NCI-H748 (cell line): ENCODE measurements at regions not wholly inside any gene's neighbourhood (a gene's known extent, or its start where the extent isn't known, plus 50 kb on each side); places are given as distances from the start of the nearest gene placed in this dataset.
"Not testable (repeated sequence)": the region's sequence is repeated elsewhere in the genome, so short reads cannot be mapped to it uniquely, and the experiment has no call there.

Source experiments
- DNase-seq: peaks from one replicate; lab custom pipeline; 2025; ENCODE audit not compliant: unreplicated experiment; lab: John Stamatoyannopoulos, UW

DNA sequence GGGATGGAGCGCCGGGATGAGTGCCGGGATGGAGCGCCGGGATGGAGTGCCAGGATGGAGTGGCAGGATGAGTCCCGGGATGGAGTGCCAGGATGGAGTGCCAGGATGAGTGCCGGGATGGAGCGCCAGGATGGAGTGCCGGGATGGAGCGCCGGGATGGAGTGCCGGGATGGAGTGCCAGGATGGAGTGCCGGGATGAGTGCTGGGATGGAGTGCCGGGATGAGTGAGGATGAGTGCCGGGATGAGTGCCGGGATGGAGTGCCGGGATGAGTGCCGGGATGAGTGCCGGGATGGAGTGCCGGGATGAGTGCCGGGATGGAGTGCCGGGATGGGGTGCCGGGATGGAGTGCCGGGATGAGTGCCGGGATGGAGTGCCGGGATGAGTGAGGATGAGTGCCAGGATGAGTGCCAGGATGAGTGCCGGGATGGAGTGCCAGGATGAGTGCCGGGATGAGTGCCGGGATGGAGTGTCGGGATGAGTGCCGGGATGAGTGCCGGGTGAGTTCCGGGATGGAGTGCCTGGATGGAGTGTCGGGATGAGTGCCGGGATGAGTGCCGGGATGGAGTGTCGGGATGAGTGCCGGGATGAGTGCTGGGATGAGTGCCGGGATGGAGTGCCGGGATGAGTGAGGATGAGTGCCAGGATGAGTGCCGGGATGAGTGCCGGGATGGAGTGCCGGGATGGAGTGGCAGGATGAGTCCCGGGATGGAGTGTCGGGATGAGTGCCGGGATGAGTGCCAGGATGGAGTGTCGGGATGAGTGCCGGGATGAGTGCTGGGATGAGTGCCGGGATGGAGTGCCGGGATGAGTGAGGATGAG, 52.9 kb upstream of the HELT start:
- not testable (repeated sequence) for DNase-seq

DNA sequence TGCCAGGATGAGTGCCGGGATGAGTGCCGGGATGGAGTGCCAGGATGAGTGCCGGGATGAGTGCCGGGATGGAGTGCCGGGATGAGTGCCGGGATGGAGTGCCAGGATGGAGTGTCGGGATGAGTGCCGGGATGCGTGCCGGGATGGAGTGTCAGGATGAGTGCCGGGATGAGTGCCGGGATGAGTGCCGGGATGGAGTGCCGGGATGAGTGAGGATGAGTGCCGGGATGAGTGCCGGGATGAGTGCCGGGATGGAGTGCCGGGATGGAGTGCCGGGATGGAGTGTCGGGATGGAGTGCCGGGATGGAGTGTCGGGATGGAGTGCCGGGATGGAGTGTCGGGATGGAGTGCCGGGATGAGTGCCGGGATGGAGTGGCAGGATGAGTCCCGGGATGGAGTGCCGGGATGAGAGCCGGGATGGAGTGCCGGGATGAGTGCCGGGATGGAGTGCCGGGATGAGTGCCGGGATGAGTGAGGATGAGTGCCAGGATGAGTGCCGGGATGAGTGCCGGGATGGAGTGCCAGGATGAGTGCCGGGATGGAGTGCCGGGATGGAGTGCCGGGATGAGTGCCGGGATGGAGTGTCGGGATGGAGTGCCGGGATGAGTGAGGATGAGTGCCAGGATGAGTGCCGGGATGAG, 52.1 kb upstream of the HELT start:
- DNase-seq = not testable (repeated sequence)

GRCh38 chr4:184967699-184968098, 50.6 kb upstream of the HELT start:
- not testable (repeated sequence) for DNase-seq

DNA sequence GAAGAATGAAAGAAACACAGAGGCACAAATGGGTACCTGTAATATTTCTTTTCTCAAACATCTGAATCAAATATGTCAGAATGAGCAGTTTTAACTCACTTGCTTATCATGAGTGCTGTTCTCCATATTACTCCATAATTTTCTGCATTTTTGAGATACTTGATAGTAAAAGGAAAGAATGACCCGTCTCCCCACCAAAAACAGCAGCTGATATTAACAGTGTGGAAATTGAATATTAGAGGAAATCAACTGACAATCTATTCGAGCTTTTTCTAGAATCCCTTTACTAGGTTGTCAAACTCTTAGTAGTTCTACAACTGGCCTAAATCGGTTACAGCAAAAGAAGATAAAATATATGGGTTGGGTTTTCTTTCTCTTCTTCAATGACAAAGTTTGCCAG, 49.9 kb upstream of the HELT start:
- no peak for DNase-seq
